WTC11 (cell line): ENCODE measurements at regions not wholly inside any gene's neighbourhood (a gene's known extent, or its start where the extent isn't known, plus 50 kb on each side); places are given as distances from the start of the nearest gene placed in this dataset.

Source experiments
- ATAC-seq: fragments of 200-7000 bp; cut with Tn5 transposase; 2 replicates; pipeline ENCODE4 v1.10.0; 2021; ENCODE audit warnings: mild to moderate bottlenecking, moderate library complexity
- CTCF ChIA-PET: fragments of 300-600 bp; sonication (Branson Sonifier 250); formaldehyde crosslinking; loops from one replicate; lab custom pipeline; 2021; ENCODE audit warnings: antibody characterized with exemption; lab: Charles Lee
- POLR2A ChIA-PET: fragments of 350-600 bp; sonication (Branson Sonifier 250); formaldehyde crosslinking; loops from one replicate; lab custom pipeline; 2021; ENCODE audit warnings: antibody characterized with exemption; lab: Charles Lee
- DNase-seq: peaks from one replicate; pipeline ENCODE4 v3.0.0; 2021; ENCODE audit warnings: low spot score
- H3K27ac Mint-ChIP-seq: 2 replicates; pipeline ENCODE4 v1.8.0; 2021; ENCODE audit warnings: mixed read lengths
- H3K27me3 Mint-ChIP-seq: 2 replicates; pipeline ENCODE4 v1.8.0; 2021; ENCODE audit warnings: low read depth, mild to moderate bottlenecking, moderate library complexity, mixed read lengths
- H3K36me3 Mint-ChIP-seq: 2 replicates; pipeline ENCODE4 v1.8.0; 2021; ENCODE audit warnings: mixed read lengths
- H3K4me1 Mint-ChIP-seq: 2 replicates; pipeline ENCODE4 v1.8.0; 2022; ENCODE audit warnings: mixed read lengths
- H3K4me3 Mint-ChIP-seq: 2 replicates; pipeline ENCODE4 v1.8.0; 2021; ENCODE audit warnings: mild to moderate bottlenecking, moderate library complexity, mixed read lengths
- H3K9me3 Mint-ChIP-seq: 2 replicates; pipeline ENCODE4 v1.8.0; 2021; ENCODE audit warnings: mixed read lengths
- AR ChIP-seq: fragments of 250-450 bp; sonication (Bioruptor Pico); IDR thresholded peaks from 2 replicates; pipeline ENCODE4 v1.9.0; 2021; ENCODE audit warnings: mild to moderate bottlenecking
- ATF6 ChIP-seq: sonication (generic); formaldehyde crosslinking; IDR thresholded peaks from 2 replicates; pipeline ENCODE4 v1.8.1; 2023; ENCODE audit warnings: mild to moderate bottlenecking, missing genetic modification reagents
- CDX4 ChIP-seq: fragments of 250-450 bp; sonication (Bioruptor Pico); IDR thresholded peaks from 2 replicates; pipeline ENCODE4 v1.9.0; 2021; ENCODE audit warnings: moderate library complexity, mild to moderate bottlenecking, inconsistent platforms, borderline replicate concordance
- E2F5 ChIP-seq: sonication (generic); formaldehyde crosslinking; IDR thresholded peaks from 2 replicates; pipeline ENCODE4 v1.8.1; 2022; ENCODE audit warnings: mild to moderate bottlenecking, moderate library complexity, missing genetic modification reagents
- ELF4 ChIP-seq: sonication (generic); formaldehyde crosslinking; IDR thresholded peaks from 2 replicates; pipeline ENCODE4 v1.8.1; 2022; ENCODE audit warnings: low read depth, mild to moderate bottlenecking, moderate library complexity, missing genetic modification reagents
- ERG ChIP-seq: fragments of 250-450 bp; sonication (Bioruptor Pico); IDR thresholded peaks from 2 replicates; pipeline ENCODE4 v1.8.0; 2021; ENCODE audit warnings: mild to moderate bottlenecking
- FOXP4 ChIP-seq: sonication (generic); formaldehyde crosslinking; IDR thresholded peaks from 2 replicates; pipeline ENCODE4 v1.8.0; 2022; ENCODE audit warnings: mild to moderate bottlenecking, missing genetic modification reagents
- JUN ChIP-seq: sonication (generic); formaldehyde crosslinking; IDR thresholded peaks from 2 replicates; pipeline ENCODE4 v1.8.0; 2023; ENCODE audit warnings: mild to moderate bottlenecking, missing genetic modification reagents
- MAX ChIP-seq: sonication (generic); formaldehyde crosslinking; IDR thresholded peaks from 2 replicates; pipeline ENCODE4 v1.8.0; 2022; ENCODE audit warnings: mild to moderate bottlenecking, missing genetic modification reagents
- MYBL2 ChIP-seq: sonication (generic); formaldehyde crosslinking; IDR thresholded peaks from 2 replicates; pipeline ENCODE4 v1.8.1; 2023; ENCODE audit warnings: mild to moderate bottlenecking, moderate library complexity, missing genetic modification reagents
- PRDM15 ChIP-seq: sonication (generic); formaldehyde crosslinking; IDR thresholded peaks from 2 replicates; pipeline ENCODE4 v1.8.0; 2022; ENCODE audit warnings: missing genetic modification reagents
- SMAD3 ChIP-seq: sonication (generic); formaldehyde crosslinking; IDR thresholded peaks from 2 replicates; pipeline ENCODE4 v1.8.0; 2022; ENCODE audit warnings: missing genetic modification reagents, mild to moderate bottlenecking, borderline replicate concordance
- SMAD4 ChIP-seq: sonication (generic); formaldehyde crosslinking; IDR thresholded peaks from 2 replicates; pipeline ENCODE4 v1.8.0; 2022; ENCODE audit warnings: mild to moderate bottlenecking, missing genetic modification reagents
- SOX15 ChIP-seq: fragments of 250-450 bp; sonication (Bioruptor Pico); IDR thresholded peaks from 2 replicates; pipeline ENCODE4 v1.9.0; 2021; ENCODE audit warnings: mild to moderate bottlenecking
- ZNF232 ChIP-seq: sonication (generic); formaldehyde crosslinking; IDR thresholded peaks from 2 replicates; pipeline ENCODE4 v1.8.0; 2022; ENCODE audit warnings: mild to moderate bottlenecking, missing genetic modification reagents

- TF ChIP-seq FOXP4 (CRISPR knock-in tag): no peak
- no peak for TF ChIP-seq ELF4
- no peak for TF ChIP-seq ZNF232 (CRISPR knock-in tag)
These were observed 189.6 kb upstream of the E2F8 start (continued) for GRCh38 chr11:19430346-19430745.

- no peak overlapping the region for H3K4me3 Mint-ChIP-seq
- CTCF ChIA-PET: no interaction called here
- ATAC-seq: no peak
These were observed 188.5 kb upstream of the E2F8 start for GRCh38 chr11:19429108-19429760.

GRCh38 chr11:19428206-19429002 is 187.7 kb upstream of the E2F8 start:
- Mint-ChIP-seq H3K4me3 (no peak overlapping the region), H3K27me3 (no peaks in the 10 kb centered on the region), H3K4me1 (peaks cover 38% of the 10 kb centered on the region), H3K27ac (no peak overlapping the region), H3K36me3 (no peaks in the 10 kb centered on the region), H3K9me3 (no peaks in the 10 kb centered on the region)
- no peak for DNase-seq
- CTCF ChIA-PET: interaction anchor here (0.6 kb wide), 1 partner anchor 118 kb away, joined by 3 read pairs; no protein-coding TSS in a partner anchor
- ATAC-seq: peak; percentile 49
- POLR2A ChIA-PET: no interaction called here
- TF ChIP-seq MAX (CRISPR knock-in tag) (no peak), MYBL2 (no peak), SMAD3 (CRISPR knock-in tag) (no peak), E2F5 (CRISPR knock-in tag) (no peak), ERG (CRISPR knock-in tag) (no peak), AR (no peak), SMAD4 (CRISPR knock-in tag) (no peak), PRDM15 (no peak), ZNF232 (CRISPR knock-in tag) (no peak), CDX4 (CRISPR knock-in tag) (no peak), JUN (no peak)

More at GRCh38 chr11:19429108-19429760, 188.5 kb upstream of the E2F8 start:
- Mint-ChIP-seq H3K27me3 (no peaks in the 10 kb centered on the region), H3K27ac (no peak overlapping the region), H3K36me3 (no peaks in the 10 kb centered on the region), H3K4me1 (peaks cover 42% of the 10 kb centered on the region), H3K9me3 (no peaks in the 10 kb centered on the region)
- DNase-seq: no peak
- POLR2A ChIA-PET: no interaction called here
- no peak for TF ChIP-seq SOX15 (CRISPR knock-in tag)
- TF ChIP-seq ATF6 (CRISPR knock-in tag): no peak
